SH-SY5Y (cell line): ENCODE measurements at regions not wholly inside any gene's neighbourhood (a gene's known extent, or its start where the extent isn't known, plus 50 kb on each side); places are given as distances from the start of the nearest gene placed in this dataset.

Experiments used
- GATA2 ChIP-seq: IDR thresholded peaks from 2 replicates; pipeline ENCODE4 v1.6.1; 2011; ENCODE audit warnings: mild to moderate bottlenecking, low read depth, low read length
- GATA3 ChIP-seq: IDR thresholded peaks from 2 replicates; pipeline ENCODE4 v1.6.1; 2011; ENCODE audit warnings: low read depth, mild to moderate bottlenecking, low read length, moderate library complexity

GRCh38 chr4:62429297-62429696 is 1229.2 kb downstream of the ADGRL3 start:
- TF ChIP-seq GATA2 (no peak), GATA3 (no peak)
